ENCODE measurements at regions not wholly inside any gene's neighbourhood (a gene's known extent, or its start where the extent isn't known, plus 50 kb on each side); places are given as distances from the start of the nearest gene placed in this dataset.
"Not testable (repeated sequence)": the region's sequence is repeated elsewhere in the genome, so short reads cannot be mapped to it uniquely, and the experiment has no call there.

DNA sequence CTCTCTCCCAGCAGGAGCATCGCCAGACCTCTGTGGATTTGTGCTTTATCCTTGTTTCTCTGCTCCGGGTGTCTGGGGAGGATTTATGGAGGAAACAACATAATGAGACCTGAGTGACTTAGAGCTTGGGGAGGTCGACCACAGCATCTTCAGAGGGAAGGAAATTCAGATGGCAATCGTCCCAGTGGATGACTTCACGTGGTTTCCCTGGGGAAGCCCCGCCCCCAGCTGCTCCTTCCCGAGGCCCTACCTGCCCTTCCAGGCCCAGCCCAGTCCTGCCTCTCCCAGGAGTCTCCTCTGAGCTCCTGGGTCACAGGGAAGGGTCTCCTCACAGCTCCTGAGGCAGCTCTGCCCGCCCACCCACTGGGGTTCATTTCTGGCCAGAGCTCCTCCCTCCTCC is 430.3 kb upstream of the SULF2 start:
- DNase-seq: no peak

DNA sequence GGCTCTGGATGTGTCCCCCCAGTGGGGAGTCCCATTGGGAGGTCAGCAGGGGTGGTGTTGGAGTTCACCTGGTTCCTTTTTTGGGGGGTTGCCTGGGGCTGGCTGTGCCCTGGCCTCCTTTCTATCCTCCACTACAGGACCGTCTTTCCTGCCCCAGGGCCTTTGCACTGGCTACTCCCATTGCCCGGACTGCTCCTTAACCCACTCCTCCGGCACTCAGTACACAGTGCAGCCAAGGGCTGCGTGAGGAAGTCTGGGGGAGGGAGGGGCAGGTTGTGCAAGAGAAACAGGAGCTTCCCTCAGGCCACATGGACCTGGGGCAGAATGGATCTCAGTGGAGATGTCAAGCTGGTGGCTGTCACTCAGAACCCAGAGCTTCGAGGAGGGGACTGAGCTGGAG is 429.3 kb upstream of the SULF2 start:
- no peak for DNase-seq

DNA sequence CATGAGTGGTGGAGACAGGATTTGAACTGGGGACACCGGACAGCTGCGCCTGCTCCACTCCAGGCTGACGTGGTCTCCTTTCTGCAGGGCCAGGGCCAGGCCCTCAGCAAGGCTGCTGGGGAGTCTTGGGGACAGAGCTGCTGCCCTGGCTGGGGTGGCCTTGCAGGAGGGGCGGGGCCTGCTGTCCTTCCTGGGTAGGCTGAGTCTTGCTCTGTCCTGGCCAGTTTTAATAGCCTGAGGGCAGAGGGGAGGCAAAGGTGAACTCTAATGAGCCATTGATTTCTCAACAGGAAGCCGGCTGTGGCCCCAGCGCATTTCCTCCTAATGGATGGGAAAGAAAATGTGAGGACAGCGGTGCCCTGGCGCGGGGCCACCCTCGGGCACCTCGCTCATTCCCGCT is 428.4 kb upstream of the SULF2 start:
- DNase-seq: not testable (repeated sequence)

- no peak for DNase-seq
These were observed 427.7 kb upstream of the SULF2 start for GRCh38 chr20:48212806-48213509.

DNA sequence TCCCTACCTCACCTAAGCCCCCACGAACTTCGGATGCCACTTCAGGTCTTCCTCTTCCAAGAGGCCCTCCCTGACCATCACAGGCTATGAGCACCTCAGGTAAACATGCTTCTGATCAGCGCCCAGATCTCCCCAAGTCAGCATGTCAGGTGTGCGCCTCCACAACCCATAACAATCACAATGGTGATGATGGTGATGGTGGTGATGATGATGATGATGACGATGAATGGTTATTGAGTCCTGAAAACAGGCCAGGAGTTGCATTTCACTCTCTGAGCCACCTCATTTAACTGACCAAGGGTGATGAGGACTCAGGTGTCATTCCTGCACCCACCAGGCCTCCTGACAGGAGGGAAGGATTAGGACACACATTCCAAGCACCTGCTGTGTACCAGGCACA is 426.6 kb upstream of the SULF2 start:
- no peak for DNase-seq

DNA sequence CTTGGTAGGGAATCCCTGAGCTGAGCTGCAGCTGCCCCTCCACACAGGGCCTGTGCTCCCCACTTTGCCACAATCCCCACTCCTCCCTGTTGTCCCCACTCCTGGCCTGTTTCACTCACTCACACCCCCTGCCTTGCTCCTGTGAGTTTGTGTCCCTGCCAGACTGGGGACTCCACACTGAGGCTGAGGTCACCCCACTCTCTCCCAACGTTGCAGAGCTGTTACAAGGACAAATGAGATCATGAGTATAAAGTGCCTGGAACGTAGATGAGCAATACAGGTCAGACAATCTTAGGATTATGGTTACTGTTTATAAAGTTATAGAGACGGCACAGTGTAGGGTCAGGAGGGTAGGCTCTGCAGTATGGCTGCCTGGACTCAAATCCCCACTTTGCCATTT is 426.0 kb upstream of the SULF2 start:
- no peak for DNase-seq

DNA sequence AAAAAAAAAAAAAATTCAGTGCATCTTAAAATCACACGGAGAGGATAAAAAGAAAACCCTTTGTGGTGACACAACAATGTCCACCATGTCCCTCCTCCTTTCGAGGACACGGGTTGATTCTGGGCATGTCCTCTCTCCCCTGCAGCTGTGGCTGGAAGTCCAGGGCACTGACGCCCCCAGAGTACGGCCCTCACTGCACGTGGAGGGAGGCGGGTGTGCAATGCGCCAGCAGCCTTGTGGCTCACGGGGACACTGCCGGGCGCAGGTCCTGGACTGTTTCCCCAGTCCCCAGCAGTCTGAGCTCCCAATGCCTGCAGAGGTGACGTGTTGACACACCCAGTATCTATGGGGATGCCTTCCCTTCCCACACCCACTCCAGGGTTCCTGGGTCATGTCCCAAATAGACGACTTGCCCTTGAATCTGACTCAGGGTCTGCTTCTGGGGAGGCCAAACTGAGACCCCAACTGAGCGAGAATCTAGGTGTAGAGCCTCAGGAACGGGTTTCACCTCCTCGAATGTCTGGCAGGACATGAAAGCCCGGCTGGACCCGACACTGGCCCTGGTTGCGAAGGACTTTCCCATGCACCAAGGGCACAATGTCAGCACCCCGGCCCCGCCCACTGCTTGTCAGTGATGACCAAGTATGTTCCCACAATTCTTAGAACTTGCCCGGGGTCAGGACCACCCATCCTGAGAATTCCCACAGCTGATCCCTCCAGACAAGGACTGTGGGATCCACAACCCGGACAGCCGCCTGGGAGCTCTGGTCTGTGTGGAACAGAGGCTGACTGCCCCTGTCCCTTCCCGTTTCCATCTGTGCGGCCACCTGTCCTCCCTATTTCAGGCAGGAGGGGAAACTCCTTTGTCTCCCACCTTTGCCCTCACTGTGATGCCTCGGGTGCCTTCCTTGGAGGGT is 425.1 kb upstream of the SULF2 start:
- no peak for DNase-seq

- DNase-seq: no peak
These were observed 423.8 kb upstream of the SULF2 start for GRCh38 chr20:48209102-48209501.

DNA sequence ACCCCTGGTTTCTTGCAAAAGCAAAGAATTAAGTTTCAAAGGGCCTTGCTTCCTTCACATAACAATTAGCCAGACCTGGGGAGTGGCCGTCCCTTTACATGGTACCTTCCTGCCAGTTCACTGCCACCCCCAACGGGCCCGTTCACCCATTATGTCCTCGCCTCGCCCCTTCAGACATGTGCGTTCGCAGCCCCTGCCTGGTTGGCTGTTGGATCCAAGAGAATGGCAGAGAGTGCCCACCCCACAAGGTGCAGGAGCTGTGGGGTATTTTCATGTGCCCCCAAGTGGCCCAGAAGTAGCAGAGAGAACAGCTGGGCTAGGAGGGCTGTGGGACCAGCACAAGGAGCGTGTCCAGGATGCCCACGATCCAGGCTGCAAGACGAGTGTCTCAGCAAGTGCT is 422.9 kb upstream of the SULF2 start:
- no peak for DNase-seq

GRCh38 chr20:48207505-48207904 is 422.2 kb upstream of the SULF2 start:
- no peak for DNase-seq

DNA sequence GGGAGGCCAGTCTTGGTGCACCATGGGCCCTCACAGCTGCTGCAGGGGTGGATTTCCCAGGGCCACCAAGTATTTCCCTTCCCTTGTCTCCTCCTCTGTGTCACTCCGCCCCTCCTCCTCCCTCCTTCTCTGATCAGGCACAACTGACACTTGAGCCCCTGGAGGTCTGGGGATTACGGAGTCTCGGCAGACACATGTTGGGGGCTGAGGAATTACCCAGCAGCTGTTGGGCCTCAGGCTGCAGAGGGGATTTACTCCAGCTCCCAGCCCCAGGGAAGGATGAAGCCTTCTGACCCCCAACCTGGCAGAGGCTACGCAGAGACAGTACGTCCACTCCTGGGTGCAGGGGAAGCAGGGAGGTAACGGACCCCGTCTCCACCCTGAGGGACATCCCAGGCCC is 420.5 kb upstream of the SULF2 start:
- no peak for DNase-seq

- no peak for DNase-seq
These were observed 420.1 kb upstream of the SULF2 start for GRCh38 chr20:48205281-48205782.

DNA sequence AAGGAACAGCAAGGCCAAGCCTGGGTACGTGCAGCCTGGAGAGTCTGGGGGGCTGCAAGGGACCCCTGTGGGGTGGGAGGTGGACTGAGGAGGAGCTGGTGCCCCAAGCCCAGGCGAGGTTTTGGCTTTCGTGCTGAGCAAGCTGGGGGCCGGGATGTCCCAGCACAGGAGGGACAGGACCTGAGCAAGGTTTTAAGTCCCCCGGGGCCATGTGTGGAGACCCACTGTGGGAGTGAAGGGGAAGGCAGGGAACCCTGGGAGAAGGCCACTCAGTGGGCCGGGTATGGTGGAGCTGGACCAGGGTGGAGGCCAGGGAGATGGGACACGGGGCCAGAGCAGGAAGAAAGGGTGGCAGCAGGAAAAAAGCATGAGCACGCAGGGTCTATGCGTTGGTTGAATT is 419.2 kb upstream of the SULF2 start:
- DNase-seq: no peak

- DNase-seq: no peak
These were observed 418.0 kb upstream of the SULF2 start for GRCh38 chr20:48203252-48203651.

DNA sequence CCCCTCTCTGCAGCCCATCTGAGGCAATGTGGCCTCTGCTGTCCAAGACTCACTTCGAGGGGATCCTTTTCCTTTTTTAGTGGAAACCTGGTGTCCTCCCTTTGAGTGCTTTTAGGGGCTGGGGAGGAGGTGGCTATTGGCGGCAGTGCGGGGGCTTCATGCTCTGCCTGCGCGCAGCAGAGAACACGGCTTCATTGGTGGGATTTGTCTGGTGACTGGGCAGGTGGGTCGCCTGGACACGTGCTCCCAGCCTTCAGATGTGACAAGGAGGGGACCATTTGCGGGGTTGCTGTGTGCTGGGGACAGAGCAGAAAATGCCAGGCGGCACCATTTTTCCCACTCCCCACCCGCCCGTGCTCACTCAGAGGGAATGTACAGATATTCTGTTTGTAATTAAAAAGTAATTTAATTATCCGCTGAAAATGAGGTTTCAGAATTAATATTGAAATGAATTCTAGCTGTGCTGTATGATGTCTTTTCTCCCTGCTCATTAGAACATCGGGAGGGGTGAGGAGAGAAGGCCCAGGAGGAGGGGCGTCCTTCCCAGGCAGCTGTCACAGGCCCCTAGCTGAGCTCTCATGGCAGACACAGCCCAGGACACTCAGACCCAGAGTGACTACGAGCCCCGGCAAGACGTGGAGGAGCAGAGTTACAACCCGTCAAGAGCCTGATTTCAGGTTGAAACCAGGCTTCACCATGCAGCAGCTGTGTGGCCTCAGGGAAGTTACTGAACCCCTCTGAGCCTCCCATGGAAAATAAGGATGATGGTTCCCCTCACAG is 417.2 kb upstream of the SULF2 start:
- no peak for DNase-seq

DNA sequence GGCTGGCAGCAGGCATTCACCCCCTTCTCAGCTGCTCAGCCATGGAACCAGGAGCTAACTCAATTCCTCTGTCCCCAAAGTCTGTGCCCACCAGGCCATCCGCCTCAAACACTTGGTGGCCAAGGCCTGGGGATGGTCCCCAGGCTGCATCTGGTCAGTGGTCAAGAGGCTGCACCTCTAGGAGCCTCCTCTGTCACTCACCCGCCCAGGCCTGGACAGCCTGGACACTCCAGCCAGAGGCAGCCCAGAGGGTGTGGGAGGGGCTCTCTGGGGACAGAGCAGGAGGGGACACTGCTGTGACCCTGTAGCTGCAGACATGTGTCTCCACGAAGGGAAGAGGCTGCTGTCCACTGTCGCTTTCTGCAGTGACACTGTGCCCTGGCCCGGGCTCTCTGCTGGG is 416.6 kb upstream of the SULF2 start:
- no peak for DNase-seq

- no peak for DNase-seq
These were observed 415.9 kb upstream of the SULF2 start for GRCh38 chr20:48201188-48201587.

- DNase-seq: no peak
These were observed 413.7 kb upstream of the SULF2 start for GRCh38 chr20:48198929-48199451.

DNA sequence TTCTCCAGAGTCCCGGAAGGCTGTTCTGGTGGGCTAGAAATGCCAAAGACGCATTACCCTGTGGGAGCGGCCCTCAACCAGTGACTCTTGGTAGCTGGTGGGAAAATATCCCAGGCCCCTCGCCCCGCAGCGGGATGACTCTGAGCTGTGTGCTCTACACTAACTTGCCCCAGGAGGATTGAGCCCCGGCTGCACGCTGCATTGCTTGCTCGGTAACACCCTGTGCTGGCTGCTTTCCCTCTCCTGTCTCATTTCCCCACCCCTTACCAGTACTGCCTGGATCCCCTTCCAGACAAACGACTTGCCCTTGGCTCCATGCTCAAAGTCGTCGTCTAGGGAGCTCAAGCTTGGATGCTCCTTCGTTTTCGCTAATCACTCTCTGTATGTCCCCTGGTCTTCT is 411.8 kb upstream of the SULF2 start:
- no peak for DNase-seq

GRCh38 chr20:48196486-48196885 is 411.2 kb upstream of the SULF2 start:
- DNase-seq: no peak

- DNase-seq: no peak
These were observed 410.7 kb upstream of the SULF2 start for GRCh38 chr20:48196001-48196400.

- DNase-seq: no peak
These were observed 410.0 kb upstream of the SULF2 start for GRCh38 chr20:48195121-48195870.

Data from NCI-H1694 treated with DMSO at 0.1 percent for 48 hours (cell line).